ENCODE measurements at regions not wholly inside any gene's neighbourhood (a gene's known extent, or its start where the extent isn't known, plus 50 kb on each side); places are given as distances from the start of the nearest gene placed in this dataset.
"Not testable (repeated sequence)": the region's sequence is repeated elsewhere in the genome, so short reads cannot be mapped to it uniquely, and the experiment has no call there.

GRCh38 chr3:90087703-90088102 is 980.3 kb downstream of the EPHA3 start:
- no peak for DNase-seq

GRCh38 chr3:90091549-90091948 is 984.1 kb downstream of the EPHA3 start:
- peak; percentile 2 for DNase-seq

- no peak for DNase-seq
Measured at GRCh38 chr3:90092994-90093393, 985.6 kb downstream of the EPHA3 start.

GRCh38 chr3:90095811-90096210 is 988.4 kb downstream of the EPHA3 start:
- DNase-seq = no peak

GRCh38 chr3:90099493-90099892 is 992.1 kb downstream of the EPHA3 start:
- no peak for DNase-seq

- DNase-seq = no peak
Measured at GRCh38 chr3:90102146-90102545, 994.7 kb downstream of the EPHA3 start.

GRCh38 chr3:90121326-90121725 is 1013.9 kb downstream of the EPHA3 start:
- DNase-seq = no peak

- DNase-seq = no peak
Measured at GRCh38 chr3:90128391-90128790, 1021.0 kb downstream of the EPHA3 start.

- no peak for DNase-seq
Measured at GRCh38 chr3:90129730-90130129, 1022.3 kb downstream of the EPHA3 start.

GRCh38 chr3:90132197-90132596 is 1024.8 kb downstream of the EPHA3 start:
- DNase-seq = no peak

GRCh38 chr3:90134090-90134489 is 1026.7 kb downstream of the EPHA3 start:
- DNase-seq = no peak

GRCh38 chr3:90136456-90137191 is 1029.2 kb downstream of the EPHA3 start:
- DNase-seq = no peak

GRCh38 chr3:90145094-90145860 is 1037.9 kb downstream of the EPHA3 start:
- no peak for DNase-seq

- no peak for DNase-seq
Measured at GRCh38 chr3:90180096-90180495, 1072.7 kb downstream of the EPHA3 start.

- no peak for DNase-seq
Measured at GRCh38 chr3:90180543-90180942, 1073.1 kb downstream of the EPHA3 start.

GRCh38 chr3:90182291-90182976 is 1075.0 kb downstream of the EPHA3 start:
- peak; percentile 20 for DNase-seq

- DNase-seq = no peak
Measured at GRCh38 chr3:90184861-90185260, 1077.4 kb downstream of the EPHA3 start.

GRCh38 chr3:90197383-90197782 is 1090.0 kb downstream of the EPHA3 start:
- not testable (repeated sequence) for DNase-seq

- DNase-seq = not testable (repeated sequence)
Measured at GRCh38 chr3:90202931-90203330, 1095.5 kb downstream of the EPHA3 start.

- not testable (repeated sequence) for DNase-seq
Measured at GRCh38 chr3:90206482-90206881, 1099.1 kb downstream of the EPHA3 start.

- DNase-seq = not testable (repeated sequence)
Measured at GRCh38 chr3:90207353-90208097, 1100.1 kb downstream of the EPHA3 start.

- no peak for DNase-seq
Measured at GRCh38 chr3:90221900-90222299, 1114.5 kb downstream of the EPHA3 start.

GRCh38 chr3:90241481-90241880 is 1134.1 kb downstream of the EPHA3 start:
- DNase-seq = no peak
